WI38 (cell line): ENCODE measurements at regions not wholly inside any gene's neighbourhood (a gene's known extent, or its start where the extent isn't known, plus 50 kb on each side); places are given as distances from the start of the nearest gene placed in this dataset.

Experiments
- H3K4me3 ChIP-seq: 2 replicates; pipeline ENCODE4 v1.5.1; 2011; ENCODE audit warnings: low read depth, mild to moderate bottlenecking, control low read depth, low read length
- TF ChIP-seq, protein P1 (sequence below): IDR thresholded peaks from 2 replicates; pipeline ENCODE4 v1.5.1; 2012; ENCODE audit warnings: low read depth, mild to moderate bottlenecking, control low read depth, low read length

GRCh38 chr13:59166174-59166573 lies 997.6 kb downstream of the DIAPH3 start:
- H3K4me3 ChIP-seq: no peak overlapping the region
- TF ChIP-seq, protein P1, sequence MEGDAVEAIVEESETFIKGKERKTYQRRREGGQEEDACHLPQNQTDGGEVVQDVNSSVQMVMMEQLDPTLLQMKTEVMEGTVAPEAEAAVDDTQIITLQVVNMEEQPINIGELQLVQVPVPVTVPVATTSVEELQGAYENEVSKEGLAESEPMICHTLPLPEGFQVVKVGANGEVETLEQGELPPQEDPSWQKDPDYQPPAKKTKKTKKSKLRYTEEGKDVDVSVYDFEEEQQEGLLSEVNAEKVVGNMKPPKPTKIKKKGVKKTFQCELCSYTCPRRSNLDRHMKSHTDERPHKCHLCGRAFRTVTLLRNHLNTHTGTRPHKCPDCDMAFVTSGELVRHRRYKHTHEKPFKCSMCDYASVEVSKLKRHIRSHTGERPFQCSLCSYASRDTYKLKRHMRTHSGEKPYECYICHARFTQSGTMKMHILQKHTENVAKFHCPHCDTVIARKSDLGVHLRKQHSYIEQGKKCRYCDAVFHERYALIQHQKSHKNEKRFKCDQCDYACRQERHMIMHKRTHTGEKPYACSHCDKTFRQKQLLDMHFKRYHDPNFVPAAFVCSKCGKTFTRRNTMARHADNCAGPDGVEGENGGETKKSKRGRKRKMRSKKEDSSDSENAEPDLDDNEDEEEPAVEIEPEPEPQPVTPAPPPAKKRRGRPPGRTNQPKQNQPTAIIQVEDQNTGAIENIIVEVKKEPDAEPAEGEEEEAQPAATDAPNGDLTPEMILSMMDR: no peak

DNA sequence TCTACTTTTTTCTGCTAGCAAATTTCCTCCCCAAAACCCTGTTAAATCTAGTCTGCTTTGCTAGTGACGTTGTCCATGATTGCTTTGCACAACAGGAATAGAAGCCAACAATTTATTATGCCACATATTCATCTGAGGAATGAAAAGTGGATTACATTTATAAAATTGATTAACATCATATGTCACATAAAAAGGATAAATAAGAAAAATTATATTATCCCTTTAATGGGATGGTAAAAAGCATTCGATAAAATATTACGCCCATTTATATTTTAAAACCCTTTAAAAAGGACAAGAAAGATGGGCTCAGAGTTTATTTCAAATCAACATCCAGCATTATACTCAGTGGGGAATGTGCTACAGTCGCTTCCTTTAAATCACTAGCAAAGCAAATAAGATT lies 991.7 kb downstream of the DIAPH3 start:
- TF ChIP-seq, protein P1: no peak
- H3K4me3 ChIP-seq: no peak overlapping the region

GRCh38 chr13:59176775-59177174 lies 987.0 kb downstream of the DIAPH3 start:
- TF ChIP-seq, protein P1: 0 out of 2 replicates have a peak, but pooled peaks have one; percentile 18
- no peak overlapping the region for H3K4me3 ChIP-seq

DNA sequence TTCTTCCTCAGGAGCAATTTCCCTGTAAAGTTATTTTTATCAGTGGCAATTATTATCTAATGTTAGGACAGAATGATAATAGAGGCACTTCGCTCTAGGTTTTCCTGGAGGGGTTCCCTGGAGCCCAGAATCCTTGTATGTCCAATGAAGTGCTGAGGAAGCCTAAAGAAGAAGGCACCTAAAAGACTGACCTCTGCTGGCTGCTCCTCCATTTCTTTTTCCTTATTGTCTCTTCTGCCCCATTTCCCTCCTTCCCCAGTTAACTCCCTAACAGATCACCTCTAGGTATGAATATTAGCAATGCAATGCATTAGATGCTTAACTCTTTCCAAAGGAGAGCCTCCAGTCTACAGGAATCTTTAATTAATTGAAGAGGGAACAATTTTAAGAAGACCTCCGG lies 985.4 kb downstream of the DIAPH3 start:
- TF ChIP-seq, protein P1: peak; percentile 27; the same call in 1 of the 2 replicates
- no peak overlapping the region for H3K4me3 ChIP-seq

GRCh38 chr13:59182241-59182640 lies 981.5 kb downstream of the DIAPH3 start:
- H3K4me3 ChIP-seq: no peak overlapping the region
- TF ChIP-seq, protein P1: no peak

DNA sequence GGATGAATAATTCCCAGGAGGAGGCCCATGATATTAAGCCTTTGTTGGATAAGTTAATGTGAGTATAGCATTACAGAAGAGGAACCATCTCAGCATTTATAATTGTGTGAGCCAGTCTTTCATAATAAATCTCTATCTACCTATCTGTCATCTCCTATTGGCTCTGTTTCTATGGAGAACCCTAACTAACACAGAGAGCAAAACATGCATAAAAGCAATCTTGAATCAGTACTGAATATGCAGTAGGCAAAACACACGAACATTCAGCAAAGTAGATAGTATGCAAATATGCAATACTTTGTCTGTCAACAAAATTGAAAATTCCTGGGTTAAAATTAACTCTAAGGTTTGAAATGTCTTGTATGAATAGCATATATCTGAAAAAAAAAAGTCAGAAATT lies 966.3 kb downstream of the DIAPH3 start:
- TF ChIP-seq, protein P1: no peak
- no peak overlapping the region for H3K4me3 ChIP-seq

- H3K4me3 ChIP-seq: no peak overlapping the region
- TF ChIP-seq, protein P1: no peak
Observed at GRCh38 chr13:59201841-59202240, 961.9 kb downstream of the DIAPH3 start.
